ENCODE measurements at regions not wholly inside any gene's neighbourhood (a gene's known extent, or its start where the extent isn't known, plus 50 kb on each side); places are given as distances from the start of the nearest gene placed in this dataset.
A peak's percentile ranks its signal among the peaks of the same experiment; 100 is the strongest.

DNA sequence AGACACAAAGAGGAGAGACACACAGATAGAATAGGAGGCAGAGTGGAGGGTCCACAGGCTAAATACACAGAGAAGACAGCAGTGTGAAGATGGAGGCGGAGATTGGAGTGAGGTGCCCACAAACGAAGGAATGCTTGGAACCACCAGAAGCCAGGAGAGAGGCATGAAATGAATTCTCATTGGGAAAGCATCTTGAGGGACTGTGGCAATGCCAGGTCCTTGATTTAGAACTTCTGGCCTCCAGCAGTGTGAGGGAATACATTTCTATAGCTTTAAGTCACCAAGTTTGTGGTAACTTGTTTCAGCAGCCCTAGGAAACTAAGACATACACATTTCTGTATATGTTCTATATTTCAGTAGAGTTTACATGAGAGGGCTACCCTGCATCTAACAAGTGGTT lies 396.6 kb upstream of the ZNF608 start:
- Histone ChIP-seq H3K9me3 (no peaks in the 10 kb centered on the region), H3K27me3 (no peaks in the 10 kb centered on the region), H3K27ac (no peak overlapping the region), H3K4me3 (no peak overlapping the region), H3K4me1 (peaks cover 0 to 11% (median 3%) of the 10 kb centered on the region in 4 donors), H3K36me3 (no peaks in the 10 kb centered on the region)
- DNase-seq (ENCODE audit: low spot score in 2 of 2) = no peak
- 88 to 91% methylated on average over 2 of the region's 2 CpGs for WGBS, 2 donors
- TF ChIP-seq EP300 (IDR thresholded peaks at IDR 0.05) = no peak

DNA sequence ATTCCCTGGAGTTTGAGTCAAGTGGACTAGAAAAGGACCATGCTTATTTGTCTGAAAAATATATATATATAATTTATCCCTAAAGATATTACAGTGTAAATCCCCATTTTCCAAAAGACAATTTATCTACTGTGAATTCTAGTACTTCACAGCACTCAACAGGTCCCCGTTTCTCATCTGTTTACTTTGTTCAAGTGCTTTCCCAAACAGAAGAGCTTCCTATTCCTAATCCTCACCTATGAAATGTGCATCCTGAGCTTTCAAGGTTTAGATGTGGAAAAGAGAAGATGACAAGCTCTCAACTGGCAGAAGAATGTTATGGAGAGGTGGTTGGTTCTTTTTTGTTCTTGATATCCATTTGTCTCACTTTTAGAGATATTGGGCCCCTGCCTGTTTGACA lies 401.6 kb upstream of the ZNF608 start:
- Histone ChIP-seq H3K36me3 (no peaks in the 10 kb centered on the region), H3K4me3 (no peak overlapping the region), H3K4me1 (peaks cover 0 to 28% (median 5%) of the 10 kb centered on the region in 4 donors), H3K27me3 (no peaks in the 10 kb centered on the region), H3K9me3 (no peaks in the 10 kb centered on the region), H3K27ac (no peak overlapping the region)
- TF ChIP-seq, protein P1, sequence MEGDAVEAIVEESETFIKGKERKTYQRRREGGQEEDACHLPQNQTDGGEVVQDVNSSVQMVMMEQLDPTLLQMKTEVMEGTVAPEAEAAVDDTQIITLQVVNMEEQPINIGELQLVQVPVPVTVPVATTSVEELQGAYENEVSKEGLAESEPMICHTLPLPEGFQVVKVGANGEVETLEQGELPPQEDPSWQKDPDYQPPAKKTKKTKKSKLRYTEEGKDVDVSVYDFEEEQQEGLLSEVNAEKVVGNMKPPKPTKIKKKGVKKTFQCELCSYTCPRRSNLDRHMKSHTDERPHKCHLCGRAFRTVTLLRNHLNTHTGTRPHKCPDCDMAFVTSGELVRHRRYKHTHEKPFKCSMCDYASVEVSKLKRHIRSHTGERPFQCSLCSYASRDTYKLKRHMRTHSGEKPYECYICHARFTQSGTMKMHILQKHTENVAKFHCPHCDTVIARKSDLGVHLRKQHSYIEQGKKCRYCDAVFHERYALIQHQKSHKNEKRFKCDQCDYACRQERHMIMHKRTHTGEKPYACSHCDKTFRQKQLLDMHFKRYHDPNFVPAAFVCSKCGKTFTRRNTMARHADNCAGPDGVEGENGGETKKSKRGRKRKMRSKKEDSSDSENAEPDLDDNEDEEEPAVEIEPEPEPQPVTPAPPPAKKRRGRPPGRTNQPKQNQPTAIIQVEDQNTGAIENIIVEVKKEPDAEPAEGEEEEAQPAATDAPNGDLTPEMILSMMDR (IDR thresholded peaks at IDR 0.05) = no peak
- TF ChIP-seq POLR2A (IDR thresholded peaks at IDR 0.05) (no peak), EP300 (IDR thresholded peaks at IDR 0.05) (no peak)
- 100% methylated on average over 1 of the region's 1 CpG for WGBS, 2 donors
- no peak for DNase-seq (ENCODE audit: low spot score in 2 of 2)

DNA sequence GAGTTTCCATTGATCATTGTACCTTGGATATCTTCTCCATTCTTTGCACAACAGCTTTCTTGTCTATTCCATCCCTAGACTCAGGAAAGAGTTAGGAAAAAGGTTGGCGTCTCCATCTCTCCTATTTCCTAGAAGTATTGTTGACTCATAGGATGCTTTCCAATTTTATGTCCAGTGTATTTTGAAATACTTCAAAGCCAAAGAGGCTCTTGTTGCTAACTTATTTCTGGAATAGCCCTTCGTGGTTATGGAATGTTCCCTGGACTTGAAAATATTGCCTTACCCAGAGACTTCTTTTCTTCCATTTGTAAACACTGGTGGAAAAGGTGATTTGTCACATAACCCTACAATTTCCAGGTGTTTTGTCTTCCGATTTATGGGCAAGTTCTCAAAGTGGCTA lies 402.3 kb upstream of the ZNF608 start:
- WGBS, 2 donors = 77 to 80% methylated on average over 3 of the region's 3 CpGs
- no peak overlapping the region for H3K4me3 ChIP-seq

DNA sequence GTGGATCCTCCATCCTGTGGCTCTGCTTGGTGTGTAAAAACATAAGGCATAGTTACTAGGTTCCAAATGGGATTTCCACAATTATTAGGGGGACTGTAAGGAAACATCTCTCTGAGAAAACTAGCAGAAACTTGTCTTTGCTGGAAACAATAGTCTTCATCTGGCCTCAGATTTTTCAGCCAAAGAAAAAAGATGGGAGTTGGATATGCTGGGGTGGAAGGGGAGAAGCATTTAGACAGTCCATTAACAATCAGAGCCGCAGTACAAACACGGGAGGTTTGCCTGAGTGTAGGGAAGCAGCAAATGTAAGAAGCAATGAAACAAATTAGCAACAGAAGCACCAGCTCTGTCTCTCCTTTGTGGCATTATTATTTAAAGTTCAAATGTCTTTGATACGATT lies 402.7 kb upstream of the ZNF608 start:
- no peaks in the 10 kb centered on the region for H3K36me3 ChIP-seq
- WGBS, 2 donors = 54 to 75% methylated on average over 3 of the region's 3 CpGs
- DNase-seq (ENCODE audit: low spot score in 2 of 2) = no peak
- H3K4me1 ChIP-seq = peaks cover 0 to 36% (median 5%) of the 10 kb centered on the region in 4 donors
- no peaks in the 10 kb centered on the region for H3K9me3 ChIP-seq
- H3K27ac ChIP-seq = peak overlapping the region in 1 of 4 donors; percentile 8
- TF ChIP-seq, protein P1 (IDR thresholded peaks at IDR 0.05) = no peak
- no peak for TF ChIP-seq POLR2A (IDR thresholded peaks at IDR 0.05)
- TF ChIP-seq EP300 (IDR thresholded peaks at IDR 0.05) = no peak
- H3K27me3 ChIP-seq = no peaks in the 10 kb centered on the region
- H3K4me3 ChIP-seq = no peak overlapping the region

More for the DNA sequence above, 402.3 kb upstream of the ZNF608 start:
- DNase-seq (ENCODE audit: low spot score in 2 of 2) = no peak
- Histone ChIP-seq H3K36me3 (no peaks in the 10 kb centered on the region), H3K4me1 (peaks cover 0 to 35% (median 5%) of the 10 kb centered on the region in 4 donors), H3K27me3 (no peaks in the 10 kb centered on the region), H3K9me3 (no peaks in the 10 kb centered on the region), H3K27ac (peak overlapping the region in 1 of 4 donors; percentile 8)
- TF ChIP-seq EP300 (IDR thresholded peaks at IDR 0.05) (no peak), POLR2A (IDR thresholded peaks at IDR 0.05) (no peak)
- TF ChIP-seq, protein P1 (IDR thresholded peaks at IDR 0.05) = no peak

DNA sequence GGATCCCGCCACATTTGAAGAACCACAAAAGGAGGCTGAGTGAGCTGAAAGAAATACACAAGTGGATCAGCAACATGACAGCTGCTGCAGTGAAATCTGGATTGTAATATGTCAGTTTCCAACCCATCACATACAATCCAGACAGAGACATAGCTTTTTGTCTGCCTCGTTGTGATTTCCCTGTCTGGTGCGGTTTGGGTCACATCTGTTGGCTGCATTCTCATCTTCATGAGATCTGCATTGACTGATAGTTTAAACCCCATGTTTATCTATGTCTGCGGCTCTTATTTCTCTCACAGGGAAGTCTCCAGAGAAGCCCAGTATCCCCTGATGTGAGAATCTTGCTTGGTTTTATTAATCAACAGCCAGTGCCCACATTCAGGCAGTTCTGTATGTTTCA lies 403.1 kb upstream of the ZNF608 start:
- 68 to 71% methylated on average over 4 of the region's 4 CpGs for WGBS, 2 donors
- H3K9me3 ChIP-seq = no peaks in the 10 kb centered on the region
- no peak for DNase-seq (ENCODE audit: low spot score in 2 of 2)
- no peaks in the 10 kb centered on the region for H3K27me3 ChIP-seq
- peaks cover 0 to 38% (median 5%) of the 10 kb centered on the region in 4 donors for H3K4me1 ChIP-seq
- TF ChIP-seq EP300 (IDR thresholded peaks at IDR 0.05) = no peak
- TF ChIP-seq, protein P1 (IDR thresholded peaks at IDR 0.05) = no peak
- TF ChIP-seq POLR2A (IDR thresholded peaks at IDR 0.05) = no peak
- H3K4me3 ChIP-seq = no peak overlapping the region
- peak overlapping the region in 1 of 4 donors; percentile 37 for H3K27ac ChIP-seq
- no peaks in the 10 kb centered on the region for H3K36me3 ChIP-seq

Data from tibial nerve (tissue), 4 donors.